ENCODE measurements at regions not wholly inside any gene's neighbourhood (a gene's known extent, or its start where the extent isn't known, plus 50 kb on each side); places are given as distances from the start of the nearest gene placed in this dataset.
"Not testable (repeated sequence)": the region's sequence is repeated elsewhere in the genome, so short reads cannot be mapped to it uniquely, and the experiment has no call there.

GRCh38 chr16:60107871-60108270, 1373.8 kb upstream of the GOT2 start:
- Histone ChIP-seq H3K4me1 (ENCODE audit: control insufficient read depth in 2 of 2, insufficient read depth in 2 of 2, low read length in 2 of 2) (no peaks in the 10 kb centered on the region), H3K27me3 (ENCODE audit: control insufficient read depth in 2 of 2, insufficient read depth in 2 of 2, low read length in 2 of 2) (no peaks in the 10 kb centered on the region), H3K36me3 (ENCODE audit: control insufficient read depth in 2 of 2, insufficient read depth in 2 of 2, low read length in 2 of 2) (no peaks in the 10 kb centered on the region), H3K9me3 (ENCODE audit: control insufficient read depth in 2 of 2, low read length in 2 of 2) (no peaks in the 10 kb centered on the region), H3K4me3 (ENCODE audit: low read length in 2 of 2) (no peak overlapping the region), H3K9ac (ENCODE audit: low read depth in 1 of 2, low read length in 2 of 2) (no peak overlapping the region), H3K27ac (ENCODE audit: low read depth in 2 of 2, low read length in 2 of 2) (no peak overlapping the region)

- no peak overlapping the region for H3K27ac ChIP-seq (ENCODE audit: low read depth in 2 of 2, low read length in 2 of 2)
- no peaks in the 10 kb centered on the region for H3K9me3 ChIP-seq (ENCODE audit: control insufficient read depth in 2 of 2, low read length in 2 of 2)
- H3K9ac ChIP-seq (ENCODE audit: low read depth in 1 of 2, low read length in 2 of 2) = no peak overlapping the region
- H3K4me3 ChIP-seq (ENCODE audit: low read length in 2 of 2) = no peak overlapping the region
- H3K4me1 ChIP-seq (ENCODE audit: control insufficient read depth in 2 of 2, insufficient read depth in 2 of 2, low read length in 2 of 2) = no peaks in the 10 kb centered on the region
- no peaks in the 10 kb centered on the region for H3K27me3 ChIP-seq (ENCODE audit: control insufficient read depth in 2 of 2, insufficient read depth in 2 of 2, low read length in 2 of 2)
- H3K36me3 ChIP-seq (ENCODE audit: control insufficient read depth in 2 of 2, insufficient read depth in 2 of 2, low read length in 2 of 2) = no peaks in the 10 kb centered on the region
These were observed 1373.3 kb upstream of the GOT2 start for GRCh38 chr16:60107437-60107836.

GRCh38 chr16:60100371-60100770, 1366.3 kb upstream of the GOT2 start:
- no peaks in the 10 kb centered on the region for H3K27me3 ChIP-seq (ENCODE audit: control insufficient read depth in 2 of 2, insufficient read depth in 2 of 2, low read length in 2 of 2)

GRCh38 chr16:60091529-60091928, 1357.4 kb upstream of the GOT2 start:
- Histone ChIP-seq H3K9ac (ENCODE audit: low read depth in 1 of 2, low read length in 2 of 2) (no peak overlapping the region), H3K4me1 (ENCODE audit: control insufficient read depth in 2 of 2, insufficient read depth in 2 of 2, low read length in 2 of 2) (no peaks in the 10 kb centered on the region), H3K4me3 (ENCODE audit: low read length in 2 of 2) (no peak overlapping the region), H3K27me3 (ENCODE audit: control insufficient read depth in 2 of 2, insufficient read depth in 2 of 2, low read length in 2 of 2) (no peaks in the 10 kb centered on the region), H3K36me3 (ENCODE audit: control insufficient read depth in 2 of 2, insufficient read depth in 2 of 2, low read length in 2 of 2) (no peaks in the 10 kb centered on the region), H3K9me3 (ENCODE audit: control insufficient read depth in 2 of 2, low read length in 2 of 2) (no peaks in the 10 kb centered on the region), H3K27ac (ENCODE audit: low read depth in 2 of 2, low read length in 2 of 2) (no peak overlapping the region)

More at GRCh38 chr16:60100371-60100770, 1366.3 kb upstream of the GOT2 start:
- Histone ChIP-seq H3K36me3 (ENCODE audit: control insufficient read depth in 2 of 2, insufficient read depth in 2 of 2, low read length in 2 of 2) (no peaks in the 10 kb centered on the region), H3K9ac (ENCODE audit: low read depth in 1 of 2, low read length in 2 of 2) (no peak overlapping the region), H3K4me1 (ENCODE audit: control insufficient read depth in 2 of 2, insufficient read depth in 2 of 2, low read length in 2 of 2) (no peaks in the 10 kb centered on the region), H3K27ac (ENCODE audit: low read depth in 2 of 2, low read length in 2 of 2) (no peak overlapping the region), H3K9me3 (ENCODE audit: control insufficient read depth in 2 of 2, low read length in 2 of 2) (peaks cover 0 to 4% of the 10 kb centered on the region in 2 donors), H3K4me3 (ENCODE audit: low read length in 2 of 2) (no peak overlapping the region)

- Histone ChIP-seq H3K27ac (ENCODE audit: low read depth in 2 of 2, low read length in 2 of 2) (no peak overlapping the region), H3K9me3 (ENCODE audit: control insufficient read depth in 2 of 2, low read length in 2 of 2) (no peaks in the 10 kb centered on the region), H3K4me1 (ENCODE audit: control insufficient read depth in 2 of 2, insufficient read depth in 2 of 2, low read length in 2 of 2) (no peaks in the 10 kb centered on the region), H3K4me3 (ENCODE audit: low read length in 2 of 2) (no peak overlapping the region), H3K27me3 (ENCODE audit: control insufficient read depth in 2 of 2, insufficient read depth in 2 of 2, low read length in 2 of 2) (no peaks in the 10 kb centered on the region), H3K9ac (ENCODE audit: low read depth in 1 of 2, low read length in 2 of 2) (no peak overlapping the region), H3K36me3 (ENCODE audit: control insufficient read depth in 2 of 2, insufficient read depth in 2 of 2, low read length in 2 of 2) (no peaks in the 10 kb centered on the region)
These were observed 1357.0 kb upstream of the GOT2 start for GRCh38 chr16:60091071-60091470.

GRCh38 chr16:60087530-60087929, 1353.4 kb upstream of the GOT2 start:
- H3K9me3 ChIP-seq (ENCODE audit: control insufficient read depth in 2 of 2, low read length in 2 of 2) = no peaks in the 10 kb centered on the region
- H3K4me3 ChIP-seq (ENCODE audit: low read length in 2 of 2) = no peak overlapping the region
- H3K27ac ChIP-seq (ENCODE audit: low read depth in 2 of 2, low read length in 2 of 2) = no peak overlapping the region
- H3K27me3 ChIP-seq (ENCODE audit: control insufficient read depth in 2 of 2, insufficient read depth in 2 of 2, low read length in 2 of 2) = no peaks in the 10 kb centered on the region
- no peaks in the 10 kb centered on the region for H3K4me1 ChIP-seq (ENCODE audit: control insufficient read depth in 2 of 2, insufficient read depth in 2 of 2, low read length in 2 of 2)
- H3K9ac ChIP-seq (ENCODE audit: low read depth in 1 of 2, low read length in 2 of 2) = no peak overlapping the region
- H3K36me3 ChIP-seq (ENCODE audit: control insufficient read depth in 2 of 2, insufficient read depth in 2 of 2, low read length in 2 of 2) = no peaks in the 10 kb centered on the region

- H3K27ac ChIP-seq (ENCODE audit: low read depth in 2 of 2, low read length in 2 of 2); H3K9ac ChIP-seq (ENCODE audit: low read depth in 1 of 2, low read length in 2 of 2); H3K4me1 ChIP-seq (ENCODE audit: control insufficient read depth in 2 of 2, insufficient read depth in 2 of 2, low read length in 2 of 2); H3K27me3 ChIP-seq (ENCODE audit: control insufficient read depth in 2 of 2, insufficient read depth in 2 of 2, low read length in 2 of 2); H3K9me3 ChIP-seq (ENCODE audit: control insufficient read depth in 2 of 2, low read length in 2 of 2); H3K4me3 ChIP-seq (ENCODE audit: low read length in 2 of 2); H3K36me3 ChIP-seq (ENCODE audit: control insufficient read depth in 2 of 2, insufficient read depth in 2 of 2, low read length in 2 of 2): not testable (repeated sequence)
These were observed 1344.7 kb upstream of the GOT2 start for GRCh38 chr16:60078819-60079218.

- Histone ChIP-seq H3K27me3 (ENCODE audit: control insufficient read depth in 2 of 2, insufficient read depth in 2 of 2, low read length in 2 of 2) (no peaks in the 10 kb centered on the region), H3K9me3 (ENCODE audit: control insufficient read depth in 2 of 2, low read length in 2 of 2) (no peaks in the 10 kb centered on the region), H3K4me1 (ENCODE audit: control insufficient read depth in 2 of 2, insufficient read depth in 2 of 2, low read length in 2 of 2) (no peaks in the 10 kb centered on the region), H3K9ac (ENCODE audit: low read depth in 1 of 2, low read length in 2 of 2) (no peak overlapping the region), H3K36me3 (ENCODE audit: control insufficient read depth in 2 of 2, insufficient read depth in 2 of 2, low read length in 2 of 2) (no peaks in the 10 kb centered on the region), H3K4me3 (ENCODE audit: low read length in 2 of 2) (no peak overlapping the region), H3K27ac (ENCODE audit: low read depth in 2 of 2, low read length in 2 of 2) (no peak overlapping the region)
These were observed 1343.7 kb upstream of the GOT2 start for GRCh38 chr16:60077861-60078260.

- Histone ChIP-seq H3K9me3 (ENCODE audit: control insufficient read depth in 2 of 2, low read length in 2 of 2) (no peaks in the 10 kb centered on the region), H3K4me1 (ENCODE audit: control insufficient read depth in 2 of 2, insufficient read depth in 2 of 2, low read length in 2 of 2) (no peaks in the 10 kb centered on the region), H3K9ac (ENCODE audit: low read depth in 1 of 2, low read length in 2 of 2) (no peak overlapping the region), H3K27me3 (ENCODE audit: control insufficient read depth in 2 of 2, insufficient read depth in 2 of 2, low read length in 2 of 2) (no peaks in the 10 kb centered on the region), H3K27ac (ENCODE audit: low read depth in 2 of 2, low read length in 2 of 2) (no peak overlapping the region), H3K4me3 (ENCODE audit: low read length in 2 of 2) (no peak overlapping the region), H3K36me3 (ENCODE audit: control insufficient read depth in 2 of 2, insufficient read depth in 2 of 2, low read length in 2 of 2) (no peaks in the 10 kb centered on the region)
These were observed 1340.3 kb upstream of the GOT2 start for GRCh38 chr16:60074378-60074777.

GRCh38 chr16:60073376-60073775, 1339.3 kb upstream of the GOT2 start:
- Histone ChIP-seq H3K4me1 (ENCODE audit: control insufficient read depth in 2 of 2, insufficient read depth in 2 of 2, low read length in 2 of 2) (no peaks in the 10 kb centered on the region), H3K27ac (ENCODE audit: low read depth in 2 of 2, low read length in 2 of 2) (no peak overlapping the region), H3K9me3 (ENCODE audit: control insufficient read depth in 2 of 2, low read length in 2 of 2) (no peaks in the 10 kb centered on the region), H3K36me3 (ENCODE audit: control insufficient read depth in 2 of 2, insufficient read depth in 2 of 2, low read length in 2 of 2) (no peaks in the 10 kb centered on the region), H3K27me3 (ENCODE audit: control insufficient read depth in 2 of 2, insufficient read depth in 2 of 2, low read length in 2 of 2) (no peaks in the 10 kb centered on the region), H3K4me3 (ENCODE audit: low read length in 2 of 2) (no peak overlapping the region), H3K9ac (ENCODE audit: low read depth in 1 of 2, low read length in 2 of 2) (no peak overlapping the region)

- H3K4me1 ChIP-seq (ENCODE audit: control insufficient read depth in 2 of 2, insufficient read depth in 2 of 2, low read length in 2 of 2) = no peaks in the 10 kb centered on the region
- H3K36me3 ChIP-seq (ENCODE audit: control insufficient read depth in 2 of 2, insufficient read depth in 2 of 2, low read length in 2 of 2) = no peaks in the 10 kb centered on the region
- H3K9me3 ChIP-seq (ENCODE audit: control insufficient read depth in 2 of 2, low read length in 2 of 2) = peaks cover 0 to 3% of the 10 kb centered on the region in 2 donors
- H3K9ac ChIP-seq (ENCODE audit: low read depth in 1 of 2, low read length in 2 of 2) = no peak overlapping the region
- H3K27ac ChIP-seq (ENCODE audit: low read depth in 2 of 2, low read length in 2 of 2) = no peak overlapping the region
- no peaks in the 10 kb centered on the region for H3K27me3 ChIP-seq (ENCODE audit: control insufficient read depth in 2 of 2, insufficient read depth in 2 of 2, low read length in 2 of 2)
- no peak overlapping the region for H3K4me3 ChIP-seq (ENCODE audit: low read length in 2 of 2)
These were observed 1329.9 kb upstream of the GOT2 start for GRCh38 chr16:60064026-60064425.

Measured in mucosa of rectum (tissue), 2 donors.